ENCODE measurements at regions not wholly inside any gene's neighbourhood (a gene's known extent, or its start where the extent isn't known, plus 50 kb on each side); places are given as distances from the start of the nearest gene placed in this dataset.

DNA sequence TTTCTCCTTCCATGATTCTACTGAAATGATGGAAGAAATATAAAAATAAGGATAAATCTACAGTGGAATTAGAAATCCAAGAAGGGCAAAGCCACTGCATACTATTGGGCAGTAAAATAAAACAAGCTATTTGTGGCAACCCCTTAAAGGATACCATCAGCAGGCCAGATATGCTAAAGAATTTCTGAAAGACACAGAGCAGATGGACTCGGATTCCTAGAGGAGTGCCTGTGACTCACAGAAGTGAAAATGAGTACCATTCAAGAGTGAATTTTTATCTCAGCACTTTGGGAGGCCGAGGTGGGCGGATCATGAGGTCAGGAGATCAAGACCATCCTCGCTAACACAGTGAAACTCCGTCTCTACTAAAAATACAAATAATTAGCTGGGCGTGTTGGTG is 318.1 kb downstream of the LRIG3 start:
- no peak for DNase-seq

DNA sequence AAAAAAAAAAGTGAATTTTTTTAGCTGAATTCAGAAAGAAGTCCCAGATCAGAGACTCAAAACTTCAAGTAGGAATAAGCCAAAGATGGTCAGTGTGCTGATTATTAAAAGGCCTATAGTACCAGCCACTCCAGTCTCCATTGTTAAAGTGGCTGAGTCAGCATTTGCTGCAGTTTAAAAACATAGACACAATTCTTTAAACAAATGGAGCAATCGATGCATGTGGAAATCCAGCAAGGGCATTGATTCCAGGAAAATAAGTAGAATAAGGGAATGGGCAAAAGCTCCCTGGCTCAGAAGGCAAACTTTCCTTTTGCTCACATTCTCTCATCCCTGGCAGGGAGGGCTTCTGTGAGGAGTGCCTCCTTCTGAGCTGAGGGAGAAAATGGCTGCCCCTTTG is 317.6 kb downstream of the LRIG3 start:
- DNase-seq: no peak

DNA sequence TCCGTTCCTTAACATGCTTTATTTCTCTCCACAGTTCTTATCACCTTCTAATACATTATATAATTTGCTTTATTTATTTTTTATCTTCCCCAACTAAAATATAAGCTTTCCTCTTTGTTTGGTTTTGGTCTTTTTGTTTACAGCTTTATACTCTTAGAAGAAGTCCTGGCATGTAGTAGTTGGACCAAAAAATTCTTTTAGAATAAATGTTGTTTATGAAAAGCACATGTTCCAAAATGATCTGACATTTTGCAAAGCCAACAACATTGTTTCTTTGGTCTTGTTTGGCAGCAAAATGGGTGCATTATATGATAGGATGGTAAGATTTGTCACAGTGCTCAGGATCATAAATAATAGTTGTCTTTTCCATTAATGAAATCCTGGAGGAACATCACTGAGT is 312.5 kb downstream of the LRIG3 start:
- no peak for DNase-seq

DNA sequence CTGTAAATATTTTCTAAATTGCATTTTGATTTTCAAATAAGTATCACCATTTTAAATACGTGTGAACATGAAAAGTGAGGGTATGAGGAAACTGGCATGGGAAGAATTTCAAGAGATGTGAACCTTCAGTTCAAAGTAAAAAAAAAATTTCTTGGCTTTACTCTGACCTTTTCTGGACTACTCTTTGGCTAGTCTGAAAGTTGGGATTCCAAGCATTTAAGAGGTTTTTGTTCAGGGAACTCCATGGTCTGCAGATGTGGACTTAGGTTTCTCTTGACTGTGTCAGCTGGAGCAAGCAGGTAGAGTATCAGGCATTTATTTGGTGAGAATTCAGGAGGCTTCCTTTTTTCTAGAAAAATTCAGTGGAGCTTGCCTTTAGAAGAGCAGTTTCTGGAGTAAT is 311.6 kb downstream of the LRIG3 start:
- DNase-seq: no peak

DNA sequence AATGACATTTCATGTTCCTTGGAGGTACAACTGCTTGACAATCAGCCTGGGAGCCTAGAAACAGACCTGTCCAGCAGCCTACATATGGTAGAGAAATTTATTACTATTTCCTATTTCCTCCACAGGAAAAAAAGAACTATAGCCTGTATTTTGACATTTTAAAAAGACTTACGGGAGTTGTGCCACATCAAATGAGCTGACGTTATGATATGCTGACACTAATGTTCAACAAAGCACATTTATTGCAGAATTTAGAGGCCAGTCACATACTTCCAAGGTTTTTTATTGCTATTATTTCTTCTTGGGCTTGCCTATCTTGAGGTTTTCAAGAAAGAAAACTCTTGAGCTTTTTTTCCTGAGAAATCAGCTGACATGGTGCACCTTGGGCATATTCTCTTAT is 305.3 kb downstream of the LRIG3 start:
- no peak for DNase-seq

DNA sequence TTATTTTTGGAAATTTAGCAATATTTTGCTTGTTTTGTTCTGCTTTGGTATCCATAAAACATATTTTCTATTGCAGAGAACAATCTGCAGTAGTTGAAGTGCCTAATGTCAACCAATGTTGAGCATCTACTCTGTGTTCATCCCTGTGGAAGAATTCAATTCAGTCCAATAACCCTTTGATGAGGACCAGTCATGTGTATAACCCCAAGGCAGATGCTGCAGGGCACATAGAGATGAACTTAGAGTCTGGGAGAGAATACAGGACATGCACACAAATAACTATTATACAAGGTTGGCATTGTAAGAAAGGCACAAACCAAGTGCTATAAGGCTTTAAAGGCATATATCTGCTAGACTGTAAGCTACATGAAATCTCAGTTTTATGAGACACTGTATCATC is 304.7 kb downstream of the LRIG3 start:
- no peak for DNase-seq

DNA sequence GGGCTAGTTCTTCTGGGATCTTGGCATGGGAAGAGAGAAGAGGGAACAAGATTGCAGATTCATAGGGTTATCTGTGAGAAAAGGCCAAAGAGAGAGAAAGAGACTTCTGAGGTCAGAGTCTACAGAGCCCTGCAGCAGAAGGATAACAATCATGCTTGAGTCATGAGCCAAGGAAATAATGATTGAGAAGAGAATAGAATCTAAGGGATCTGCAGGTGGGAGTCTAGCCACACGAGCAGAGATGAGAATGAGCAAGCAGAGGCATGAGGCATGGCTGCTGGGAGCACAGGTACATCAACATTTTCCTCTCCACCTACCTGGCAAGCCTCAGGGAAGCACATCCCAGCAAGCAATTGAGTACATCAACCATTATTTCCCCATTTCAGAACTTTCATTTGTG is 303.7 kb downstream of the LRIG3 start:
- DNase-seq: no peak

DNA sequence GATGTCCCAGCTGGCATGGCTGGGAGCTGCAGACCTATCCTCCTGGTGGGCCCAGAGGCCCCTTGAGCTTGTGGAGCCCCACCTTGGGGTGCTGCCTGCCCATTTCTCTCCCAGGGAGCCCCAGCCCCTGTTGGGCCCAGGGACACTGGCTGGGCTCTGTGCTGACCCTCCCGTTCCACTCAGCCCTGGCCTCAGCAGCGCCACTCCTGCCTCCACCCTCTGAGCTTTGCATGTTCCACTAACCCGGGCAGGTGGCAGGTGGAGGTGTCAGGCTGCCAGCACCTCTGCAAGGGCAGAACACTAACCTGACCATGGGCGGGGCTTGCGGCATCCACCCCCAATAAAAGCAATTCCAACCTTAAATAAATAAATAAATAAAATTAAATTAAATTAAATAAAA is 299.2 kb downstream of the LRIG3 start:
- no peak for DNase-seq

DNA sequence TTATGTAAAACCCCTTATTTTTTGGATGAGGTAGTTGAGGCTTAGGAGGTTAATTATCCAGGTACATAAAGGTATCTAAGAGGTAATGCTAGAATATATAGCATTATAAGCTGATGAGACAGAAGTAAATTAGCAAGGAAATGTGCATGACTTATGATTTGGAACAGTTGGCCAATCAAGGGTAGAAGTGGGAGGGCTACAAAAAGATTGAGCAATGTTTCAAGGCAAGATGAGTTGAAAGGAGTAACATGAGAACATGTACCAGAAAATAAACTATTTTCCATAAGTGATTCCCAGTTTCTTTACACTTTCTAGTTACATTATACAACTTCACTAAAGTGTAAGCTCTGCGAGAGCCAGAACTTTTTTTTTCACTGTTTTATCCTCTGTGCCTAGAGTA is 290.9 kb downstream of the LRIG3 start:
- DNase-seq: no peak

DNA sequence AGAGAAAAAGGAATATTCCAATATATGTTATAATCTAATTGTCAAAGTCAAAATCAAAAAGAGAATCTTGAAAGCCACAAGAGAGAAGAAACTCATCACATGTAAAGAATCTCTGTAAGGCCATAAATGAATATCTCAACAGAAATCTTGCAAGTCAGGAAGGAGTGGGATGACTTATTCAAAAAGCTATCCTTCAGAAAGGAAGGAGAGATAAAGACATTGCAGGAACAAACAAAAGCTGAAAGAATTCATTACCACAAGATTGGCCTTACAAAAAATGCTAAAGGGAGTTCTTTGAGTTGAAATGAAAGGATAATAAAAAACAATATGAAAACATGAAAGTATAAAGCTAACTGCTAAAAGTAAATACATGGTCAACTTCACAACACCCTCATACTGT is 286.8 kb downstream of the LRIG3 start:
- DNase-seq: peak; percentile 7

DNA sequence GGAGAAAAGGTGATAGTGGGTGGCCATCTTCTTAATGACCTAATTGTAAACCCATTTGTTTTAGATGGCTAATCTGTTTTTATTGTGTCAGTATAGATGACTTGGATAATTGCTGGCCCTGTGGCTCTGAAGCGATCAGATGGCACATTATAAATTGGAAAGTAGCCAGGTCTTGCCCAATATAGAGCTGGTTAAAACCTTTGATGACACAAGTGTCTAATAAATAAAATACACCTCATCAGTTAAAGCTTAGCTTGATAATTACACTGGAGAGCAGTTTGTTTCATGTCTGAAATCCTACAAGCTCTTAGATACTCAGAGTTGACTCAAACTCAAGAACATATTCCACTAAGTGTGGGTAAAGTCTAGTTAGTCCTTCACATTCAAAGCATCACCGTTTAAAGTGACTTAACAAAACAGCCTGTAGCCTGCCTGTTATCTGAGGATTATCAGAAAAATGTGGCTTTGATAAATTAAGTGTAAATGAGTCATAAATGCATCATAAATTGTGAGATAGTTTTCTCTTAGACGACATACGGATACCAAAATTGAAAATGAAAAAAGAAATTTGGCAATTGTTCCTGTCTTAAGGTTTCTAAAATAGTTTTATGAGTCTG is 280.9 kb downstream of the LRIG3 start:
- no peak for DNase-seq

DNA sequence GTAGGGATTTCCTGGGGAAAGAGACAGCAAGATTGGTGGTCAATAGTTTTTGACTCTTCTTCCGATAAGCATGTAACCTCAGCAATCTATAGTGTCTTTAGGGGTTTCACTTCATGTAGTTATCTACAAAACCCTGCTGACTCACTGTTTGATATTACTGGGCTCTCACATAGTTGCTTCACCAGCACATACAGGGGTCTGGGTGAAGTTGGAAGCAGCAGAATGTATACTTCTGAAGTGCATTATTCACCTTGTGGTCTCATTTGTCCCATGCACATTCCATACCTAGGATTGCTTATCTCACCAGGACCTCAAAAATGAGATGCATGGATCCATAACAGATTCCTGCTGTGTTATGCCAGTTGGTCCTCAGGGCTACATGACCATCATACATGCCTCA is 280.0 kb downstream of the LRIG3 start:
- peak; percentile 12 for DNase-seq

DNA sequence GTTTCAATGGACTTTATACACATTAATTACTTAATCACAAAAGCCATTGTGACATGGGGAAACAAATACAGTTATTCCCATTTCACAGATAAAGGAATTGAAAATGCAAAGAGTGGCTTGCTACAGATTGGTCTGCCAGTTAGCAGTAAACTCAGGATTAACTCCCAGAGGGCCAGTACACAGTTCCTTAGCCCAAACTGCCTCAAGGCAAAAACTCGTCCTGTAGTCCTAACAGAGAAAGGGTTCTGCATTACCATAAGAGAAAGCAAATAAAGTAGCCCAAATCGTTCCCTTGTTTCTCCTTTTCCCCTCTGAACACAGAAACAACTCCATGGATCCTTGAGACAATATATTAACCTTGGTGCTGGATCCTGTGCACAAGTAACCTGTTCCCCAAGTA is 274.4 kb downstream of the LRIG3 start:
- no peak for DNase-seq

DNA sequence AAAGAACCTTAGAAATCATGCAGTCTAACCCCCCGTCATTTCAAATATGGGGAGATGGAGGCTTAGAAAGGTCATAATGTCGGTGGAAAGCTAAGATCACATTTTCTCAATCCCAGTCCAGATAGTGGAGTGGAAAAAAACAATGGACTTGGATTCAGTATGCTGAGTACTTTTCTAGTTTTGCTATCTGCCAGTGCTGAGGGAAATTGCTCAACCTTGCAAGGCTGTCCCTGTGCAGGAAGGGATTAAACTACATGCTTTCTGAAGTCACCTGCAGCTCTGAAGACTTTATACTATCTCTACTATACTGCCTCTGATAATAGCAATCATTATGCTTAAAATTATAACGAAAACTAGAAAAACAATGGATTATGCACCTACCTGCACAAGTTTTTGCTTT is 272.8 kb downstream of the LRIG3 start:
- DNase-seq: no peak

DNA sequence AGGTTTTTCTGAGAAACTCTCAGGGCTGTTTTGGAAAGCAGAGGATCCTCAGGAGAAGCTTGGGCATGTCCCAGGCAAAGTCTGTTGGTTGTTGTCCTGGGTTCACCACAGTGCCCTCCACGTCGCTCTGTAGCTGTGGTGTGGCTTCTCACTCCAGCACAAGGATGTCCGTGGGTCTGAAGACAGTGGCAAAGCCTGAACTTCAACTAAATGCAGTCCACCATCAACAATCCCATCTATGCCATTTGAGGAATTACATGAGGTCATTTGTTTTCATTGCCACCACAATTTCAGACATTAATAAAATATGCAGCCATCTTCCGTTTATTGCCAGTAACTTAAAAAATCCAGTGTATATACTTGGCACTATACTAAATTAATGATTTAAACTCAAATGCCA is 272.1 kb downstream of the LRIG3 start:
- DNase-seq: no peak

DNA sequence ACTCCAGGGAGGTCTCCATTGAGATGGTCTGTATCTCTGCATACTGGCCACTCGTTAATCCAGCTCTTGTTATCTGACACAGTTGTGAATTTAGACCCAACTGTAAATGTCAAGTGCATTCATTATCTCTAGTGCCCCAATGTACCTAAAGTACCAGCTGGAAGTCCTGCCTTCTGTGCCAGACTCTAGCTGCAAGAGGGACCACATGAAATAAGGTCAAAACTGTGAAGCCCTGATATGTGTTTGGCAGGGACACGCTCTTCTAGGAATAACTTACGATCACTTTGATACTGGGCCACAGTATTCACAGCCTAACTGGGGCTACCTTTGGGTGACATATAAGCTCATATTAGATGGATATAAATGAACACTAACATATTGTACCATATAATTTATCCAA is 268.5 kb downstream of the LRIG3 start:
- no peak for DNase-seq

DNA sequence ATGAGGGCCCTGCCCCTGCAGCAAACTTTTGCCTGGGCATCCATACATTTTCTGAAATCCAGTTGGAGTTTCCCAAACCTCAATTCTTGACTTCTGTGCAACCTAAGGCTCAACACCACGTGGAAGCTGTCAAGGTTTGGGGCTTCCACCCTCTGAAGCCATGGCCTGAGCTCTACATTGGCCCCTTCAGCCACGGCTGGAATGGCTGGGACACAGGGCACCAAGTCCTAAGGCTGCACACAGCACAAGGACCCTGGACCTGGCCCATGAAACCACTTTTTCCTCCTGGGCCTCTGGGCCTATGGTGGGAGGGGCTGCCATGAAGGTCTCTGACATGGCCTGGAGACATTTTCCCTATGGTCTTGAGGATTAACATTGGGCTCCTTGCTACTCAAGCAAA is 266.3 kb downstream of the LRIG3 start:
- DNase-seq: no peak

DNA sequence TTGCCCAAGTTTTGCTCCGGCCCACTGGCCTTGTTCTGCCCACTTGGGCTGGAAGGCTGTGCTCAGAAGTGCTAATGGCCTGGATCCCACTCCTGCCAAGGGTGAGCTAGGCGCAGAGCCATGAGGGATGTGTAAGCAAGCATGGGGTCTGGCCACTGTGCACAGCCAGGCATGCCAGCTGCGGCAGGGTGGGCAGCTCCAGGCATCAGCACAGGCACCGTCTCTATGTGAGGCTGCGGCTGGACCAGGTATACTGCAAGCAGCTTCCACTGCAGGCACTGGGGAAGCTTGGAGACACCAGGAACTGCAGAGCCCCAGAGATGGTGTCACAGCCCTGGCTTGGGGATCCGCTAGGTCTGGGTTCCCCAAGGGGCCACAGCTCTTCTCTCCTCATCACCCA is 264.9 kb downstream of the LRIG3 start:
- no peak for DNase-seq

DNA sequence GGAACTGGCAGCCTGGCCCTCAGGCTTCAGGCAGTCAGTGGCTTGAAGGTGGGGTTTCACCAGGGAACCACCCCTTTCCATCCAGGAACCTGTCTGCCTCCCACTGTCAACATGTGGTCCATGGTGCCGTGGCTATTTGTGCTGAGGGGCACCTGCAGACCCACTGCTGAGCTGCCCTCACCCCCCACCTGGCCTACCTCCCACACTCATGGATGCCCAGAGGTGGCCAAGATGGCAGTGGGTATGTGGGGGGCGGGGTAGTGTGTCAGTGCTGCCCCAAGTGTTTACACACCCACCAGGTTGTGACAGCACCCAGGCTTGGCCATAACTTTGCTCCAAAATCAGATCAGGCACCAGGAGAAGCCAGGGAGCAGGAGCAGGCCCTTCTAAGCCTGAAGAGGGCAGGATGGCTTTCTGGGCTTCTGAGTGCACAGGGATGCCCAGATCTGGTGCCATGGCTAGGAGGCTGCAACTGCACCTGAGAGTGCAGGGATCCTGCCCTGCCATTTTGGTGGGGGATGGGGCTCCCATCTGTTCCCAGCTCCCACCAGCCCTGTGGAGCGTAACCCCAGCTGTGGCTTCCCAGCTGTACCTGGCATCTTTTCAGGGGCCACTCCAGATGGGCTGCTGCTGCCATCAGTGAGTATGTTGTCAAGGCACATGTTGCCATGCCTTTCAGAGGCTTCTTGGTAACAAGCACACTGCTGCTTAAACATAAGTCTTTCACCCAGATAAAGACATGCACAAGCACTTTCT is 263.9 kb downstream of the LRIG3 start:
- no peak for DNase-seq

DNA sequence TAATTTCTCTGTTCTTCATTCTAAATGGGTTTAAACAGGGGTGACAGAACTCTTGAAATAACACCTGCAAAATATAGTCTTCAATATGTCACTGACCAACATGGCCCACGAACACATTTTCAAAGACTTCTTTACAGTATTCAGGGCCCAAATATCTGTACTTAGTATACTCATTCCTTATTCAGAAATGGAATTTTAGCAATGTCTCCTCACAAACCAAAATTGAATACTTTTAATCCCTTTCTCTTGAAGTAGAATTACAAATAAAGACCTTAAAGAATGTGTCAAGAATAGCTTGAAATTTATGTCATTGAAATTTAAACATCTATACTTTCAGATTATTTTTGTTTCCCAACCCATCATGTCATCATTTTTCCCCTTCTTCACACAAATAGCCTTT is 263.1 kb downstream of the LRIG3 start:
- DNase-seq: no peak

DNA sequence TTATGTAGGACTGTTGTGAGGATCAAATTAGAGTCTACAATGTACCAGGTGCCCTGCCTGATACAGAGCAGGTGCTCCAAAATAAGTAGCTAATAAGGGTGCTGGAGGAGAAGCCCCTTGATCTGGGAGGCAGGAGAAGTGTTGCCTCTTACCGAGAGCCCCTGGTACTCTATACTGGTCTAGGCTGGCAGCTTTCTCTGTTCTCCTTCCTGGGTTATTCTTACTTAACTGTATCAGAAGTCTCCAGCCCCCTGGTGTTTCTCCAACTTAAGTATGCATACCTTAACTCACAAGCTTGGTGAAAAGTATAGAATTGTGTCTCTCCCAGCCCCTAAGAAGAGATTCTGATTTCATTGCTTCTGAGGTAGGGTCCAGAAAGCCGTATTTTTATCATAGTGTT is 254.9 kb downstream of the LRIG3 start:
- no peak for DNase-seq

DNA sequence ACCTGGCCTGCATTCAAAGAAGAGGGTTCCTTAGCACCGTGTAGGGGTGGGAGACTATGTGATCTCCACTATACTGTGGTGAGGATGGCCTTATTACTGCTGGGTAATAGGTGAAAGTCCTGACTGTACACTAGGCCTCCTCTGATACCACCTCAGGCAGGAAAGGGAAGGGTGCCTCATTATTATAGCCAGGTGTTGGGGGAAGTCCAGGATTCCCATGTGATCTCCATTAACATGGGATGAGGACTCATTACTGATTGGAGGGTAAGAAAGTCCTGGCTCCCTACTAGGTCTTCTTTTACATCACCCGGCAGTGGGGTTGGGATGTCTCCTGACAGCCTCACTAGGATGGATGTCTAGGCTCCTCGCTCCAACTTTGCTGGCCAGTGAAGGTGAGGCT is 252.1 kb downstream of the LRIG3 start:
- DNase-seq: no peak

DNA sequence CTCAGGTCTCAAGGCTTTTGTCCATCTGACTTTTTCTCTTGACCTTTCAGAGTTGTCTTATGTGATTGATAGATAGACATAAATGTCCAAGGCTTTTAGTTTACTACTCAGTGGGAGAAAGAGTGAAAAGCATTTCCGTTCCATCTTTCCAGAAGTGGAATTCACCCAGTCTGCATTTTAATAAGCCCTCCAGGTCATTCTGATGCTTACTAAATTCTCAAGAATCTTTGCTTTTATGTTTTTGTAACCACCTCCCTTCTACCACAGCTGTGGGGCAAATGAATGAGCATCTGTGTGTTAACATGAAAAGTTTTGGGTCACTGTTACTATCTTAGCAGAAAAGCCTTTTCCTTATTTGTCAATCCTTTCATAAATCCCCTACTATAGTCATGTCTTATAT is 251.4 kb downstream of the LRIG3 start:
- no peak for DNase-seq

DNA sequence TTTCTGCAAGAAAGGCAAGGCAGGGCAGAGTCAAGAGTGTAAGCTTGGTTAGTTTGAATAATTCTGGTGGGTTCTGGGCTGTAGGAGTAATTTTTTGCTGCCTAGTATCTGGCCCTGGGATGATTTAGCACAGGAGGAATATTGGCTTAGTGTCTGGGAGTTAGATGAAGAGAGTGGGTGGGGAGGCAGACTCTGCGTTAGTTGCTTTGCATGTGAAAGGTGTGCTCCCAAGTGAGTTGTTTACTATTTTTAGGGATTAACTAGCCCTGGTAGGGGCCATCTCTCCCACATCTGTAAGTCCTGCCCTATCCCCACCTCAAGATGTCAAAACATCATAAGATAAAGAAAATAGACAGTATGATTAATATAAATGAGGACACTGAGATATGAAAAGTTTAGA is 249.7 kb downstream of the LRIG3 start:
- no peak for DNase-seq

DNA sequence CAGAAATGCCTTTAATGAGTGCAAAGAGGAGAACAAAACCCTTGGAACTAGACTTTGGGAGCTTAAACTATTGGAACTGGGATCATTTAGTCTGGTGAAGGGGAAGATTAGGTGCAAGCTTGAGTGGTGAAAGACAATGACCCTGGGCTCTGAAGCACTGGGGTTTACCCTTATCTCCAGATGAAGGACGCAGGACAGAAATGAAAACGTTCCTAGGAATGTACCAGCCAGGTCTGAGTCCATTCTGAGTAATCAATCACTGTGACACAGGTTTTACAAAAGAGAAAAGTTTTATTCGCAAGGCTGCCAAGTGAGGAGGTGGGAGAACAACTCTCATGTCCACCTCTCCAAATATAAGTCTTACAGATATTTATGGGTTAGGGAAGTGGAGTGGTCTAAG is 249.1 kb downstream of the LRIG3 start:
- no peak for DNase-seq

All from OCI-M1 (cell line).